ENCODE measurements at regions not wholly inside any gene's neighbourhood (a gene's known extent, or its start where the extent isn't known, plus 50 kb on each side); places are given as distances from the start of the nearest gene placed in this dataset.

- Histone ChIP-seq H3K79me2 (ENCODE audit: low read depth) (no peaks in the 10 kb centered on the region), H2AFZ (replicated peaks) (no peak overlapping the region), H3K4me2 (no peak overlapping the region), H3K4me1 (no peaks in the 10 kb centered on the region), H3K4me3 (no peak overlapping the region), H3K9me3 (ENCODE audit: low read depth) (no peaks in the 10 kb centered on the region), H3F3A (ENCODE audit: low read depth) (no peaks in the 10 kb centered on the region), H3K27ac (no peak overlapping the region), H4K20me1 (ENCODE audit: low read depth) (no peaks in the 10 kb centered on the region), H3K27me3 (no peaks in the 10 kb centered on the region), H3K9ac (no peak overlapping the region), H3K36me3 (no peaks in the 10 kb centered on the region)
- DNase-seq (ENCODE audit: low spot score), result no peak
- peaks cover 3% of the 10 kb centered on the region for H3K27me3 Mint-ChIP-seq (ENCODE audit: insufficient read depth, low read depth)
- TF ChIP-seq EZH2phosphoT487 (IDR thresholded peaks at IDR 0.05) (no peak), CTCF (IDR thresholded peaks at IDR 0.05) (no peak), EZH2 (IDR thresholded peaks at IDR 0.05) (no peak)
- peaks cover 40% of the 10 kb centered on the region for H3K9me3 Mint-ChIP-seq
- H3K4me3 Mint-ChIP-seq, result no peak overlapping the region
- peaks cover 3% of the 10 kb centered on the region for H3K36me3 Mint-ChIP-seq
- no peaks in the 10 kb centered on the region for H3K4me1 Mint-ChIP-seq
- H3K27ac Mint-ChIP-seq, result no peak overlapping the region
These were observed 81.1 kb upstream of the EDNRB start for GRCh38 chr13:77999746-78000145.

DNA sequence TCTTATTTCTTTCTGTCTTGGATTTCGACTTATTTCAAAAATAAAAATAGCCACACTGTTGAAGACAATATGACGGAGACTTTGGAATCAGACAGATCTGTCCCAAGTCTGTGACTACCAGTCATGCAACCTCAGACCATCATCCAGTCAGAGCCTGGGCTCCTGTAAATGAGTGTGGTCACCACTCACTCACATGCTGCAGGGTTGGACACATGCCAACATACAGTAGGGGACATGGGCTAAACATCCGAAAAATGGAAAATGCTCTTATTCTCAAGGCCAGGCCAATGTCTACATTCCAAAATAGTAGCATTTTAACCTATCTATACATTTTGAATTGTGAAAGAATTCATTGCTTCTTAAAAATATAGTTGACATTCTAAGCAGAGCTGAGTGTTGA, 75.5 kb upstream of the EDNRB start:
- Histone ChIP-seq H3K4me2 (no peak overlapping the region), H3K27ac (no peak overlapping the region), H4K20me1 (ENCODE audit: low read depth) (no peaks in the 10 kb centered on the region), H3K79me2 (ENCODE audit: low read depth) (no peaks in the 10 kb centered on the region), H3K9me3 (ENCODE audit: low read depth) (no peaks in the 10 kb centered on the region), H3K4me3 (no peak overlapping the region), H3K4me1 (no peaks in the 10 kb centered on the region), H2AFZ (replicated peaks) (no peak overlapping the region), H3F3A (ENCODE audit: low read depth) (no peaks in the 10 kb centered on the region), H3K27me3 (no peaks in the 10 kb centered on the region), H3K36me3 (no peaks in the 10 kb centered on the region), H3K9ac (no peak overlapping the region)
- H3K36me3 Mint-ChIP-seq, result no peaks in the 10 kb centered on the region
- DNase-seq (ENCODE audit: low spot score), result no peak
- H3K4me3 Mint-ChIP-seq, result no peak overlapping the region
- TF ChIP-seq EZH2phosphoT487 (IDR thresholded peaks at IDR 0.05) (no peak), CTCF (IDR thresholded peaks at IDR 0.05) (no peak), EZH2 (IDR thresholded peaks at IDR 0.05) (no peak)
- H3K27me3 Mint-ChIP-seq (ENCODE audit: insufficient read depth, low read depth), result no peaks in the 10 kb centered on the region
- peaks cover 24% of the 10 kb centered on the region for H3K9me3 Mint-ChIP-seq
- peaks cover 20% of the 10 kb centered on the region for H3K4me1 Mint-ChIP-seq
- H3K27ac Mint-ChIP-seq, result no peak overlapping the region

DNA sequence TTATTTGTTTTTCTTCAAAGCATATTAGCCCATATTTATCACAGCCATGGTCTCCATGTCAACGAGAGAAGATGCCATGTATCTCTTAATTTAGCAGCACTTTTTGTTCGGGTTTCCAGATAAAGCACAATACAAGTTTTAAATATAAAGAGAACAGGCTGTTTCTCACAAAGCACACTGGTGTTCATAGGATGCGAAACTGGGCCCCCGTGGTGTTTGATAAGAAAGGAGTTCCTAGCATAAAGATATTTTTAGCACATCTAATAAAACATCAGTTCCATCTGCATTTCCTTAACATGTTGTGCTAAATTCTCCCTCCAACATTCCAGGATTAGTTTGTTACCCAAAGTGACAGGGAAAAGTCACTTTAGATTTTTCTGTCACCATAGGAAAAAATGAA, 72.4 kb upstream of the EDNRB start:
- Histone ChIP-seq H3K9me3 (ENCODE audit: low read depth) (no peaks in the 10 kb centered on the region), H3K4me3 (no peak overlapping the region), H3F3A (ENCODE audit: low read depth) (no peaks in the 10 kb centered on the region), H3K27me3 (no peaks in the 10 kb centered on the region), H3K4me2 (no peak overlapping the region), H4K20me1 (ENCODE audit: low read depth) (no peaks in the 10 kb centered on the region), H3K9ac (no peak overlapping the region), H3K27ac (no peak overlapping the region), H3K4me1 (no peaks in the 10 kb centered on the region), H3K79me2 (ENCODE audit: low read depth) (no peaks in the 10 kb centered on the region), H2AFZ (replicated peaks) (peak overlapping the region; percentile 7), H3K36me3 (no peaks in the 10 kb centered on the region)
- no peak for DNase-seq (ENCODE audit: low spot score)
- Mint-ChIP-seq H3K27me3 (ENCODE audit: insufficient read depth, low read depth) (no peaks in the 10 kb centered on the region), H3K4me1 (peaks cover 20% of the 10 kb centered on the region), H3K27ac (peak overlapping the region; percentile 78), H3K4me3 (no peak overlapping the region), H3K9me3 (peaks cover 10% of the 10 kb centered on the region), H3K36me3 (no peaks in the 10 kb centered on the region)
- TF ChIP-seq CTCF (IDR thresholded peaks at IDR 0.05) (no peak), EZH2 (IDR thresholded peaks at IDR 0.05) (no peak), EZH2phosphoT487 (IDR thresholded peaks at IDR 0.05) (no peak)

Measured in neural progenitor cell (in vitro differentiated cells).